CD4-positive, alpha-beta T cell treated with Interleukin-4 for 1 hour (primary cell): ENCODE measurements at regions not wholly inside any gene's neighbourhood (a gene's known extent, or its start where the extent isn't known, plus 50 kb on each side); places are given as distances from the start of the nearest gene placed in this dataset.
"Not testable (repeated sequence)": the region's sequence is repeated elsewhere in the genome, so short reads cannot be mapped to it uniquely, and the experiment has no call there.

ENCODE experiments used
- DNase-seq, 2 donors: peaks; one replicate each; pipeline ENCODE4 v3.0.0-alpha.2; 2020 to 2022

DNA sequence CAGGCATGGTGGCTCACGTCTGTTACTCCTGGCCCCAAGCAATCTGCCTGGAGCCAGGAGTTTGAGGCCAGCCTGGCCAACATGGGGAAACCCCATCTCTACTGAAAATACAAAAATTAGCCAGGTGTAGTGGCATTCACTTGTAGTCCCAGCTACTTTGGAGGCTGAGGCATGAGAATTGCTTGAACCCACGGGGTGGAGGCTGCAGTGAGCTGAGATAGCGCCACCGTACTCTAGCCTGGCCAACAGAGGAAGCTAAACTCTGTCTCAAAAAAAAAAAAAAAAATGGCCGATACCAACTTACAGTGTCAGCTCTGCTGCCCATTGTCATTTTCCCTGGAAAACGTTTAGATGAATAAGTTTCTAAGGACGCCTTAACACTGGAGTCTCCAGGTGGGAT is 489.9 kb downstream of the TFAP2A start:
- DNase-seq, result no peak

DNA sequence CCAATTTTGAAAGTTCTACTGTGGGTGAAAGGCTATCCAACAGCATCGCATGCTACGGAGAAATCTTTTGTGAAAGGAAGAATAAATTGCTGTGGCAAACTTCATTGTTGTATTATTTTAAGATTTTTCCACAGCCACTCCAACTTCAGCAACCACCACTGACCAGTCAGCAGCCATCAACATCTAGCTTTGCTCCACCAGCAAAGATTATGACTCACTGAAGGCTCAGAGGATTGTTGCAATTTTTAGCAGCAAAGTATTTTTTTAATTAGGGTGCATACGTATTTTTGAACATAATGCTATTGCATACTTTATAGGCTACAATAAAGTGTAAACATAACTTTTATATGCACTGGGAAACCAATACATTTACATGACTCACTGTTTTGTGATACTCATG is 493.5 kb downstream of the TFAP2A start:
- no peak for DNase-seq

GRCh38 chr6:9914951-9915350 is 499.9 kb downstream of the TFAP2A start:
- DNase-seq, result no peak

GRCh38 chr6:9901376-9901775 is 513.5 kb downstream of the TFAP2A start:
- DNase-seq, result no peak

- no peak for DNase-seq
Observed at GRCh38 chr6:9896806-9897205, 518.1 kb downstream of the TFAP2A start.

DNA sequence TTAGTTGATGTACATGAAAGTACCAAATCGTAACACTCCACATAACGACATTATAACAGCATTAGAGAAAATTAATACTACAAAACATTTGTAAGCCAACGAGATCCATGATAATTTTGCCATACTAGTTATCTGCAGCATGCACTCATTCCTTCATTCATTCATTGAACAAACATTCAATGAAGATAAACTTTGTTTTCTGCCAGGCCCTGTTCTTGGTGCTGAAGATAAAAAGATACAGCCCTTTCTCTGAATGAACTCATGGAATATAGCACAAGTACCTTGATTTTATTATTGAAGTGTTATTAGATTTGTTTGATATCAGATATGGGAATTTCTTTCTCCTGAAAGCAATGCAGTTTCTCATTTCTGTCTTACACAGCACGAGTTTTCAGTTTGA is 524.0 kb downstream of the TFAP2A start:
- DNase-seq, result no peak

DNA sequence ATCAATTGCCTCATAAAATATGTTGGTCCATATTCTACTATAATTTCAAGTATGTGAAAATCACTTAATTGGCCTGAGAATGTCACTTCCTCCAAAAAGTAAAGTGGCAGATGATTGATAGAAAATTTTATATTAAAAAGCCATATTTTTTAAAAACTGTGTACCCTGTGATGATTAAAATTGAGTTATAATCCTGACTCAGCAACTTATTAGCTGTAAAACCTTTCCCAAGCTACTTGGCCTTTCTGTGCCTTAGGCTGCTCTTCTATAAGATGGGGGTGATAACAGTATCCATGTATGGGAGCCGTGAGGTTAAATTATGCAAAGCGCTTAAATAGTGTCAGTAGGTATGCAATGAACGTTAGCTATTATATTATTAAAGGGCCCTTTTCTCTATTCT is 524.4 kb downstream of the TFAP2A start:
- DNase-seq, result no peak

- no peak for DNase-seq
Observed at GRCh38 chr6:9878535-9878934, 536.3 kb downstream of the TFAP2A start.

GRCh38 chr6:9875605-9876353 is 539.1 kb downstream of the TFAP2A start:
- no peak for DNase-seq

DNA sequence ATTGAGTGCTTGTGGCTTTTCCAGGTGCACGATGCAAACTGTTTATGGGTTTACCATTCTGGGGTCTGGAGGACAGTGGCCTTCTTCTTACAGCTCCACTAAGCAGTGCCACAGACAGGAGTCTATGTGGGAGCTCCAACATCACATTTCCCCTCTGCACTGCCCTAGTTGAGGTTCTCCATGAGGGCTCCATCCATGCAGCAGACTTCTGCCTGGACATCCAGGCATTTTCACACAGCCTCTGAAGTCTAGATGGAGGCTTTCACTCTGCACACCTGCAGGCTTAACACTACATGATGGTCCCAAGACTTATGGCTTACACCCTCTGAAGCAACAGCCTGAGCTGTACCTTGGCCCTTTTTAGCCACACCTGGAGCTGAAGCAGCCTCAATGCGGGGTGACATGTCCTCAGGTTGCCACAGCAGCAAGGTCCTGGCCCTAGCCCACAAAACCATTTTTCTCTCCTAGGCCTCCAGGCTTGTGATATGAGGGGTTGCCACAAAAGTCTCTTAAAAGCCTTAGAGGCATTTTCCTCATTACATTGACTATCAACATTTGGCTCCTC is 552.2 kb downstream of the TFAP2A start:
- DNase-seq, result no peak

DNA sequence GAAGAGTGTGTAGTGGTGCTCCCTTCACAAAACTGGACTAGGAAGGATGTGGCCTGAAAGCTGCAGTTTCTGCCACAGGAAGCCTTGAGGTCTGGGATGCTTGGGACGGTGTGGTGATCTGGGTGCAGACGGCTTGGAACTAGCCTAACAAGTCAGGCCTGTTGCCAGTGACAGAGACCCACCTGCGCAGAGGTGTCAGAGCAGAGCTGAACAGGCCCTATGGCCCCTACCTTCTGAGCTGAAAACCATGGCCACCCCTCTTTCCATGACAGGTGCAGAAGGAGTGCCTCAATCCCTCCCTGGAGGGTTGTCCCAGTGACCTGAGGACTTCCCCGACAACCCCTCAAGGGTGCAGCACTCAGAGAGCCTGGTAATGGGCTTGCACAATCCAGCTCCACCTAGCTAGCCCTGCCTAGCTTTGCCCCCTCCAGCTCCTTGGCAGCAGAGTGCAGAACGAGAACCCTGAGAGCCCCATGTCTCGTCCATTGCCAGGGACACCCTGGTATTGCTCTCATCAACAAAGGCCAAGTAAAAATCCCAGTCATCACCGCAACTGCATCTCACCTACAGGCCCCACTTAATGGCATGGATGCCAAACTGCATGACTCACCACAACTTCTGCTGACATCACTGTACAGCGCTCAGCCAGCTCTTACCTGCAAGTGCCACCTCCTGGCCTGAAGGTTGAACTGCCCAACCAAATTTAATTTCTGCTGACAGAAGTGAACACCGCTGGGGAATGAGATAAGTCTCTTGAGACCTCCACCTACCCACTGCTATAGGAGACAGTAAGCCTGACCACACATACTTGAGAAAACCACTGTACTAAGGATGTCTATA is 563.1 kb downstream of the TFAP2A start:
- DNase-seq, result no peak

GRCh38 chr6:9851006-9851405 is 563.9 kb downstream of the TFAP2A start:
- DNase-seq, result no peak

- DNase-seq, result no peak
Observed at GRCh38 chr6:9848094-9848493, 566.8 kb downstream of the TFAP2A start.

GRCh38 chr6:9841886-9842725 is 572.8 kb downstream of the TFAP2A start:
- no peak for DNase-seq

- DNase-seq, result no peak
Observed at GRCh38 chr6:9834233-9834632, 580.6 kb downstream of the TFAP2A start.

DNA sequence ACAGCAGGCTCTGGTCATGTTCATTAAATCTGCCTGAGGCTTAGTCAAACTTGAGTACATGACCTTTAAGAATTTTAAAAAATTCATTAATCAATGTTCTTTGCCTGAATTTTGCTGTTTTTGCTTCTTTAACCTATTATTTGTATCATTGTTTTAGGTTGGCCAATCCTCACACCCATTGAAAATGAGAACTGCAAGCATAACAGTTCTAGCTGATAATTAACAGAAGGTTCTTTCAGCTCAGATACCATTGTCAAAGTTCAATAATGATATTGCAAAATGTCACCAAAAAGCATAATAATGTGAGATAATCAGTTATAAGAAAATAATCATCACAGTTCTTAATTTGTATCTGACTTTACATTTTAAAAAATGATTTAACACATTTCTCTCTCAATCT is 583.1 kb downstream of the TFAP2A start:
- no peak for DNase-seq

- DNase-seq, result no peak
Observed at GRCh38 chr6:9830808-9831207, 584.1 kb downstream of the TFAP2A start.

GRCh38 chr6:9825526-9825925 is 589.3 kb downstream of the TFAP2A start:
- no peak for DNase-seq

DNA sequence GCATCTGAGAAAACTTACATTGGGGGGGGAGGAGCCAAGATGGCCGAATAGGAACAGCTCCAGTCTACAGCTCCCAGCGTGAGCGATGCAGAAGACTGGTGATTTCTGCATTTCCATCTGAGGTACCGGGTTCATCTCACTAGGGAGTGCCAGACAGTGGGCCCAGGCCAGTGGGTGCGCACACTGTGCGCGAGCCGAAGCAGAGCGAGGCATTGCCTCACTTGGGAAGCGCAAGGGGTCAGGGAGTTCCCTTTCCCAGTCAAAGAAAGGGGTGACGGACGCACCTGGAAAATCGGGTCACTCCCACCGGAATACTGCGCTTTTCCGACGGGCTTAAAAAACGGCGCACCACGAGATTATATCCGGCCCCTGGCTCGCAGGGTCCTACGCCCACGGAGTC is 604.1 kb downstream of the TFAP2A start:
- not testable (repeated sequence) for DNase-seq

DNA sequence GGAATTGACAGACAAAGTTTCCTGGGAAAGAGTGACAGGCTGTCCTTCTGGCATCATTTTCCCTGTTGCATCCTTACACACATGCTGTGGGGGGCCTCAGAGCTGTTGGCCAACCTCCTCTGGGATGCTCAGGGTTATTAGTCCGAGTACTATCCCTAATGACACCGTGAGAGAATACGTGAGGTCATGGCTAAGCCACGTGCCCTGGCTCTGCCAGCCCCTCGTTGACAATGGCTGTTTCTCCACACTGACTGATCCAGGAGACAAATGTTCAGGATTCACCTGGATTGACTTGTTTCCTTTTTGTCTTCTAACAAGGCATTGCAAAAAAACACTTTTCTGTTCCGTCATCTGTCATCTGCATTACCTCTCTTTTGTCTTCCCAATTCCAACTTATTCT is 604.6 kb downstream of the TFAP2A start:
- DNase-seq, result no peak

DNA sequence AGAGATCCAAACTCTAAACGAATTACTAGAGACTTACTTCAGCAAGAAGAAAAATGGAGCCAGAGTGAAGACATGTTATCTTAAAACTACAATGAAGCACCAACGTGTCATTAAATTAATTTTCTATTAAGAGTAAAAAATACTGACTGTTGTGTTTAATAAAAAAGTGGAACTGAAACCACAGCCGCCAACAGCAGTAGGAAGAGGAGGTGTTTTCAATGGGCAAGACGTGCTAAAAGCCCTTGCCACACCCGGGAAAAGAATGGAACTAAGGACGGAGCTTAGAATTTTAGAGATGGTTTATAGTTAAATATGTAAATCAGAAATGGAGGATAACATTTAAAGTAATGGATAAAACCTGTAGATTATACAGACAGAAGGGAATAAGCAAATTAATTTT is 608.7 kb downstream of the TFAP2A start:
- DNase-seq, result no peak

DNA sequence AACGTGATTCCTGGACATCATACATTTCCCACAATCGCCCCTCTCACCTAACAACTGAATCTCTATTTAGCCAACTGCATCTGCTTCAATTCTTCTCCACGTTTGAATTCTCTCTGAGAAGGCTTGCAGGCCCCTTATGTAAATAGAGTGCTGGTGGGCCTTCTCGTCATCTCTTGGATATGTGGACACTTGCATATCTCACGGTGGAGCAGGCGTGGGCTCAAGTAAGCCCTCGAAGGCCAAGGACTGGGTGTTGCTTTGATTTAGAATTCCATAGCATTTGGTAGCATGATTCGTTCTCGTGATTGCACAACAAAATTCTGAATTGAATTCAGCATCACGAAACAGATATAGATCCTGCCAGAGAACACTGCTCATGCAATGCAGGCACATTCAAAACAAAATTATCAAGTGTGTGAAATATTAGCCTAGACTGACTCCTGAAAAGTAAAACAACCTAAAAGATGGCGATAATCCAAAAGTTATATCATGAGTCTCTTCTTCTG is 613.6 kb downstream of the TFAP2A start:
- no peak for DNase-seq

GRCh38 chr6:9799582-9799981 is 615.3 kb downstream of the TFAP2A start:
- no peak for DNase-seq
